NCI-H2107 (cell line): ENCODE measurements at regions not wholly inside any gene's neighbourhood (a gene's known extent, or its start where the extent isn't known, plus 50 kb on each side); places are given as distances from the start of the nearest gene placed in this dataset.
A peak's percentile ranks its signal among the peaks of the same experiment; 100 is the strongest.
"Not testable (repeated sequence)": the region's sequence is repeated elsewhere in the genome, so short reads cannot be mapped to it uniquely, and the experiment has no call there.

ENCODE experiments used
- DNase-seq: peaks from one replicate; lab custom pipeline; 2025; lab: John Stamatoyannopoulos, UW

GRCh38 chr16:85276258-85276657 lies 164.0 kb upstream of the CIBAR2 start:
- no peak for DNase-seq

- DNase-seq = no peak
Observed at GRCh38 chr16:85276721-85277120, 164.4 kb upstream of the CIBAR2 start.

GRCh38 chr16:85278839-85279238 lies 166.6 kb upstream of the CIBAR2 start:
- DNase-seq = no peak

- no peak for DNase-seq
Observed at GRCh38 chr16:85279402-85279801, 167.1 kb upstream of the CIBAR2 start.

- DNase-seq = no peak
Observed at GRCh38 chr16:85279825-85280545, 167.7 kb upstream of the CIBAR2 start.

- DNase-seq = no peak
Observed at GRCh38 chr16:85281181-85281580, 168.9 kb upstream of the CIBAR2 start.

- no peak for DNase-seq
Observed at GRCh38 chr16:85282842-85283241, 170.6 kb upstream of the CIBAR2 start.

- DNase-seq = no peak
Observed at GRCh38 chr16:85283305-85284050, 171.2 kb upstream of the CIBAR2 start.

- peak; percentile 62 for DNase-seq
Observed at GRCh38 chr16:85284141-85284817, 172.0 kb upstream of the CIBAR2 start.

- no peak for DNase-seq
Observed at GRCh38 chr16:85285681-85286065, 173.4 kb upstream of the CIBAR2 start.

- DNase-seq = no peak
Observed at GRCh38 chr16:85286066-85286831, 174.0 kb upstream of the CIBAR2 start.

- DNase-seq = no peak
Observed at GRCh38 chr16:85286951-85287814, 174.9 kb upstream of the CIBAR2 start.

- not testable (repeated sequence) for DNase-seq
Observed at GRCh38 chr16:85287815-85288109, 175.5 kb upstream of the CIBAR2 start.

- no peak for DNase-seq
Observed at GRCh38 chr16:85288341-85288868, 176.1 kb upstream of the CIBAR2 start.

- DNase-seq = no peak
Observed at GRCh38 chr16:85288869-85289660, 176.8 kb upstream of the CIBAR2 start.

GRCh38 chr16:85289760-85290625 lies 177.7 kb upstream of the CIBAR2 start:
- no peak for DNase-seq

GRCh38 chr16:85290626-85291301 lies 178.5 kb upstream of the CIBAR2 start:
- no peak for DNase-seq

- DNase-seq = no peak
Observed at GRCh38 chr16:85291302-85292148, 179.3 kb upstream of the CIBAR2 start.
